OCI-LY7 (cell line): ENCODE measurements at regions not wholly inside any gene's neighbourhood (a gene's known extent, or its start where the extent isn't known, plus 50 kb on each side); places are given as distances from the start of the nearest gene placed in this dataset.

Source experiments
- BruUV-seq: library from RNA; stranded (reverse); fragments of 400-500 nt; replicated peaks from 2 replicates; lab custom pipeline; 2021; lab: Mats Ljungman, UMichigan
- CTCF ChIA-PET: fragments of 300-600 bp; sonication (Branson Sonifier 250); formaldehyde crosslinking; loops from one replicate; lab custom pipeline; 2022; ENCODE audit warnings: antibody characterized with exemption; ENCODE audit not compliant: unreplicated experiment; lab: Charles Lee
- POLR2A ChIA-PET: fragments of 300-600 bp; sonication (Branson Sonifier 250); formaldehyde crosslinking; loops from one replicate; lab custom pipeline; 2022; ENCODE audit warnings: antibody characterized with exemption; lab: Charles Lee
- DNase-seq: peaks from one replicate; pipeline ENCODE4 v3.0.0-alpha.2; 2015; ENCODE audit warnings: low spot score
- H2AFZ ChIP-seq: fragments of 200-600 bp; sonication (generic), shearing (Covaris generic); 2 replicates; pipeline ENCODE4 v1.6.1; 2014; ENCODE audit warnings: mild to moderate bottlenecking, antibody characterized with exemption, low read length, moderate library complexity
- H3K27ac ChIP-seq: fragments of 200-600 bp; sonication (generic); 2 replicates; pipeline ENCODE4 v1.5.1; 2014; ENCODE audit warnings: mixed run types, low read depth, mild to moderate bottlenecking, moderate library complexity, low read length, inconsistent platforms; ENCODE audit not compliant: poor library complexity, severe bottlenecking
- H3K36me3 ChIP-seq: fragments of 200-600 bp; sonication (generic); 2 replicates; pipeline ENCODE4 v1.6.1; 2014; ENCODE audit warnings: mild to moderate bottlenecking, antibody characterized with exemption, low read length, moderate library complexity, mixed read lengths; ENCODE audit not compliant: insufficient read depth
- H3K4me1 ChIP-seq: fragments of 200-600 bp; sonication (generic); 2 replicates; pipeline ENCODE4 v1.5.1; 2014; ENCODE audit warnings: mild to moderate bottlenecking, low read length; ENCODE audit not compliant: insufficient read depth, poor library complexity, severe bottlenecking
- H3K4me2 ChIP-seq: fragments of 200-600 bp; sonication (generic); 2 replicates; pipeline ENCODE4 v1.6.1; 2014; ENCODE audit warnings: mild to moderate bottlenecking, low read length
- H3K4me3 ChIP-seq: fragments of 200-600 bp; sonication (generic); 2 replicates; pipeline ENCODE4 v1.5.1; 2014; ENCODE audit warnings: mild to moderate bottlenecking, low read depth, low read length; ENCODE audit not compliant: poor library complexity, severe bottlenecking
- H3K79me2 ChIP-seq: fragments of 200-600 bp; sonication (generic); 2 replicates; pipeline ENCODE4 v1.6.1; 2016; ENCODE audit warnings: low read depth, mild to moderate bottlenecking, low read length, moderate library complexity, mixed read lengths; ENCODE audit not compliant: insufficient read depth
- H3K9me2 ChIP-seq: fragments of 200-600 bp; sonication (generic); 2 replicates; pipeline ENCODE4 v1.6.1; 2016; ENCODE audit warnings: mild to moderate bottlenecking, low read length, mixed read lengths; ENCODE audit not compliant: insufficient read depth
- H3K9me3 ChIP-seq: fragments of 200-600 bp; sonication (generic); 2 replicates; pipeline ENCODE4 v1.6.1; 2014; ENCODE audit warnings: mild to moderate bottlenecking, mixed run types, low read length, mixed read lengths
- H4K20me1 ChIP-seq: fragments of 200-600 bp; sonication (generic); 2 replicates; pipeline ENCODE4 v1.6.1; 2014; ENCODE audit warnings: mild to moderate bottlenecking, antibody characterized with exemption, low read length, moderate library complexity, mixed read lengths; ENCODE audit not compliant: insufficient read depth
- CTCF ChIP-seq: fragments of 200-600 bp; sonication (generic); conservative IDR thresholded peaks from 2 replicates; pipeline ENCODE4 v1.5.1; 2014; ENCODE audit warnings: mild to moderate bottlenecking, antibody characterized with exemption, low read length, moderate library complexity, mixed read lengths
- EZH2phosphoT487 ChIP-seq: fragments of 200-600 bp; sonication (generic); IDR thresholded peaks from 2 replicates; pipeline ENCODE4 v1.6.1; 2018; ENCODE audit warnings: low read depth, borderline replicate concordance, mild to moderate bottlenecking, mixed run types, antibody characterized with exemption, low read length, moderate library complexity, mixed read lengths
- intact Hi-C: fragments of 100-400 bp; cut with micrococcal nuclease; formaldehyde crosslinking; loops from one replicate; pipeline ENCODE4 v1.10.0; 2022; ENCODE audit not compliant: unreplicated experiment

- POLR2A ChIA-PET = interaction anchor here (0.7 kb wide), 1 partner anchor 37 kb away, joined by 3 read pairs; no protein-coding TSS in a partner anchor
- H4K20me1 ChIP-seq = no peaks in the 10 kb centered on the region
- no peak for DNase-seq
- H3K9me3 ChIP-seq = no peaks in the 10 kb centered on the region
- intact Hi-C loops = no loop called here
- no peaks in the 10 kb centered on the region for H3K79me2 ChIP-seq
- H3K4me1 ChIP-seq = no peaks in the 10 kb centered on the region
- BruUV-seq = no TSS peak
- H3K36me3 ChIP-seq = no peaks in the 10 kb centered on the region
- H3K4me3 ChIP-seq = no peak overlapping the region
- TF ChIP-seq EZH2phosphoT487 (no peak), CTCF (no peak)
- no peak overlapping the region for H2AFZ ChIP-seq
- no peak overlapping the region for H3K4me2 ChIP-seq
- CTCF ChIA-PET = no interaction called here
- no peak overlapping the region for H3K27ac ChIP-seq
- no peaks in the 10 kb centered on the region for H3K9me2 ChIP-seq
Observed at GRCh38 chr3:117754841-117755240, 1045.3 kb downstream of the TUSC7 start.

- CTCF ChIA-PET = no interaction called here
- no peaks in the 10 kb centered on the region for H3K9me3 ChIP-seq
- no peaks in the 10 kb centered on the region for H4K20me1 ChIP-seq
- H3K79me2 ChIP-seq = no peaks in the 10 kb centered on the region
- DNase-seq = no peak
- H3K4me3 ChIP-seq = no peak overlapping the region
- TF ChIP-seq CTCF (no peak), EZH2phosphoT487 (no peak)
- H3K27ac ChIP-seq = no peak overlapping the region
- no peak overlapping the region for H3K4me2 ChIP-seq
- no peaks in the 10 kb centered on the region for H3K36me3 ChIP-seq
- H2AFZ ChIP-seq = no peak overlapping the region
- no peaks in the 10 kb centered on the region for H3K9me2 ChIP-seq
- intact Hi-C loops = no loop called here
- POLR2A ChIA-PET = no interaction called here
- BruUV-seq = no TSS peak
- no peaks in the 10 kb centered on the region for H3K4me1 ChIP-seq
Observed at GRCh38 chr3:117756563-117756962, 1047.0 kb downstream of the TUSC7 start.

GRCh38 chr3:117761703-117762620 lies 1052.4 kb downstream of the TUSC7 start:
- intact Hi-C loops = no loop called here
- H3K4me1 ChIP-seq = no peaks in the 10 kb centered on the region
- no peaks in the 10 kb centered on the region for H3K79me2 ChIP-seq
- H3K9me3 ChIP-seq = no peaks in the 10 kb centered on the region
- CTCF ChIA-PET = no interaction called here
- H3K9me2 ChIP-seq = no peaks in the 10 kb centered on the region
- no peak for DNase-seq
- no peak for TF ChIP-seq CTCF
- no peak for TF ChIP-seq EZH2phosphoT487
- H3K4me3 ChIP-seq = no peak overlapping the region
- no peaks in the 10 kb centered on the region for H3K36me3 ChIP-seq
- H4K20me1 ChIP-seq = no peaks in the 10 kb centered on the region
- H3K27ac ChIP-seq = no peak overlapping the region
- POLR2A ChIA-PET = no interaction called here
- H2AFZ ChIP-seq = no peak overlapping the region
- no peak overlapping the region for H3K4me2 ChIP-seq
- BruUV-seq = no TSS peak
